ENCODE measurements at regions not wholly inside any gene's neighbourhood (a gene's known extent, or its start where the extent isn't known, plus 50 kb on each side); places are given as distances from the start of the nearest gene placed in this dataset.

GRCh38 chr3:159265705-159266104 is 463.9 kb downstream of the MFSD1 start:
- no peak for TF ChIP-seq CTCF (IDR thresholded peaks at IDR 0.05; ENCODE audit: low read depth, low read length)
- no peak overlapping the region for H3K4me3 ChIP-seq (ENCODE audit: low read depth, low read length)

GRCh38 chr3:159266779-159267178 is 464.9 kb downstream of the MFSD1 start:
- H3K4me3 ChIP-seq (ENCODE audit: low read depth, low read length) = no peak overlapping the region
- 0 out of 2 replicates have a peak, but pooled peaks have one; percentile 24 for TF ChIP-seq CTCF (IDR thresholded peaks at IDR 0.05; ENCODE audit: low read depth, low read length)

GRCh38 chr3:159271799-159272512 is 470.1 kb downstream of the MFSD1 start:
- no peak for TF ChIP-seq CTCF (IDR thresholded peaks at IDR 0.05; ENCODE audit: low read depth, low read length)

GRCh38 chr3:159273070-159273469 is 471.2 kb downstream of the MFSD1 start:
- TF ChIP-seq CTCF (IDR thresholded peaks at IDR 0.05; ENCODE audit: low read depth, low read length) = no peak
- no peak overlapping the region for H3K4me3 ChIP-seq (ENCODE audit: low read depth, low read length)

More at GRCh38 chr3:159271799-159272512, 470.1 kb downstream of the MFSD1 start:
- no peak overlapping the region for H3K4me3 ChIP-seq (ENCODE audit: low read depth, low read length)

- no peak overlapping the region for H3K4me3 ChIP-seq (ENCODE audit: low read depth, low read length)
- TF ChIP-seq CTCF (IDR thresholded peaks at IDR 0.05; ENCODE audit: low read depth, low read length) = no peak
Measured at GRCh38 chr3:159273608-159274007, 471.8 kb downstream of the MFSD1 start.

GRCh38 chr3:159275741-159276140 is 473.9 kb downstream of the MFSD1 start:
- no peak overlapping the region for H3K4me3 ChIP-seq (ENCODE audit: low read depth, low read length)
- no peak for TF ChIP-seq CTCF (IDR thresholded peaks at IDR 0.05; ENCODE audit: low read depth, low read length)

- no peak for TF ChIP-seq CTCF (IDR thresholded peaks at IDR 0.05; ENCODE audit: low read depth, low read length)
- no peak overlapping the region for H3K4me3 ChIP-seq (ENCODE audit: low read depth, low read length)
Measured at GRCh38 chr3:159277814-159278213, 476.0 kb downstream of the MFSD1 start.

Measured in WI38 (cell line).